Eye (tissue), 1 donor: ENCODE measurements at regions not wholly inside any gene's neighbourhood (a gene's known extent, or its start where the extent isn't known, plus 50 kb on each side); places are given as distances from the start of the nearest gene placed in this dataset.
A peak's percentile ranks its signal among the peaks of the same experiment; 100 is the strongest.
"Not testable (repeated sequence)": the region's sequence is repeated elsewhere in the genome, so short reads cannot be mapped to it uniquely, and the experiment has no call there.

ENCODE experiments used
- DNase-seq: peaks from one replicate; pipeline ENCODE4 v3.0.0-alpha.2; 2015

GRCh38 chr1:187987236-187987776 is 1158.6 kb downstream of the PLA2G4A start:
- DNase-seq = no peak

DNA sequence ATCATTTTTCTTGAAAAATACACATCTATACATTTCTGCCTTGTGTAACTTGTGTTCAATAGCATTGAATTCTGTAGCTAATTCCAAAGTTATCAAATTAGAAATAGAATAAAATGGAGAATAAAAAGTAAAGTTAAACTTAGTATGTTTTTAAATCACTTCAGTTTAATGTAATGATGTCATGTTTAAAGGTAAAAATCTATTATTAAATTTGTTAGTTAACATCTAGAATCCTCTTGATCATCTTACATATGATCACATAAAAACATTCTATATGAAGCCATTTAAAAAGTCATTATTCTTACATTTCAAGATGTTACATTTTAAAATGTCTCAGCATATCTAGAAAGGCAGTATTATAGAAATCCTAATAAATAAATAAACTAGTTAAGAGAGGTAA is 1163.2 kb downstream of the PLA2G4A start:
- no peak for DNase-seq

GRCh38 chr1:187996780-187997179 is 1168.0 kb downstream of the PLA2G4A start:
- no peak for DNase-seq

DNA sequence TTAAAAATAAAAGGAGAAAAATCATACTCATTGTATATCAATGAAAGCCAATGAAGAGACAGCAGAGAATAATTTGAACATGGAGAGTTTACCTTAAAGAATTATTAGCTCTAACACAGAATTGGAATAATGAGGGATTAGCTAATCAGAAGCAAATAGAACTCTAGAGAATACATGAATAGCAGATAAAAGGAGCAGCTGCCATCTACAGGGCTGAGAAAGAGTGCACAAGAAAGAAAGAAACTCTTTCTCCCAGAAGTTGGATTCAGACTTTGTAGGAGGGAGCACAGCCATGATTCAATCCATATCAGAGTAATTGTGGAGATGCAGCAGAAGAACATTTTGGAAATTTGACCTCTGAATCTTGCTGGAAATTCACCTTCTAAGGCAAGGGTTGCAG is 1171.2 kb downstream of the PLA2G4A start:
- no peak for DNase-seq

DNA sequence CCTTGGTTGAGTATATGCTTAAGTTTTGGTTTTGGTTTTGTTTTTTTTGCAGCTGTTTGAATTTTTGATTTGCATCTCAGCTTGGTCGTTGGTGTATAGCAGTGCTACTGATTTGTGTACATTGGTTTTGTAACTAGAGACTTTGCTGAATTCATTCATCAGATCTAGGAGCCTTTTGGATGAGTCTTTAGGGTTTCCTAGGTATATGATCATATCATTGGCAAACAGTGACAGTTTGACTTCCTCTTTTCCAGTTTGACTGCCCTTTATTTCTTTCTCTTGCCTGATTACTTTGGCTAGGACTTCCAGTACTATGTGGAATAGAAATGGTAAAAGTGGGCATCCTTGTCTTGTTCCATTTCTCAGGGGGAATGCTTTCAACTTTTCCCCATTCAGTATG is 1174.9 kb downstream of the PLA2G4A start:
- not testable (repeated sequence) for DNase-seq

- DNase-seq = no peak
Observed at GRCh38 chr1:188004849-188005248, 1176.1 kb downstream of the PLA2G4A start.

DNA sequence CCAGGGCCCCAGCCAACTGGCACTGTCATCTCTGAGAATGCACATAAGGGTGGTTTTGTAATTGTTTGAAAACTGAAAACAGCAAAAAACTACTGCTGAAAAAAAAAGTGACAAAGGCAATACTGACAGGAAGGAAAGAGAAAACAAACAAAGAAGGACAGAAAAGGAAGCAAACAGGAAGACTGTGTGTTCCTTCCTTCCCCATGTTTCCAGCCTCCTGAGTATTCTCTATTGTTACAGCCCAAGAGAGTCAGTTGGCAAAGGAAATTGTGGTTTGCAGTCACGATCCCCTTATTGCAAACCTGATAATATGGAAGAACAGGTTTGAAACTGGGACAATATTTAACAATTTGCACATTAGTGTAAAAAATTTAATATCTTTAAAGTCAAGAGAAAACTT is 1177.6 kb downstream of the PLA2G4A start:
- no peak for DNase-seq

DNA sequence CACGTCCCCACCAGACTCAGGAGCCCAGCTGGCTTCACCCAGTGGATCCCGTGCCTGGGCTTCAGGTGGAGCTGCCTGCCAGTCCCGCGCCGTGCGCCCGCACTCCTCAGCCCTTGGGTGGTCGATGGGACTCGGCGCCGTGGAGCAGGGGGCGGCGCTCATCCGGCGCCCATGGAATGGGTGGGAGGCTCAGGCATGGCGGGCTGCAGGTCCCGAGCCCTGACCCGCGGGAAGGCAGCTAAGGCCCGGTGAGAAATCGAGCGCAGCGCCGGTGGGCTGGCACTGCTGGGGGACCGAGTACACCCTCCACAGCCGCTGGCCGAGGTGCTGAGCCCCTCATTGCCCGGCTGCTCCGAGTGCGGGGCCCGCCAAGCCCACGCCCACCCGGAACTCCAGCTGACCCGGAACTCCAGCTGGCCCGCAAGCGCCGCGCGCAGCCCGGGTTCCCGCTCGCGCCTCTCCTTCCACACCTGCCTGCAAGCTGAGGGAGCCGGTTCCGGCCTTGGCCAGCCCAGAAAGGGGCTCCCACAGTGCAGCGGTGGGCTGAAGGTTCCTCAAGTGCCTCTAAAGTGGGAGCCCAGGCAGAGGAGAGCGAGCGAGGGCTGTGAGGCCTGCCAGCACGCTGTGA is 1184.6 kb downstream of the PLA2G4A start:
- DNase-seq = not testable (repeated sequence)

DNA sequence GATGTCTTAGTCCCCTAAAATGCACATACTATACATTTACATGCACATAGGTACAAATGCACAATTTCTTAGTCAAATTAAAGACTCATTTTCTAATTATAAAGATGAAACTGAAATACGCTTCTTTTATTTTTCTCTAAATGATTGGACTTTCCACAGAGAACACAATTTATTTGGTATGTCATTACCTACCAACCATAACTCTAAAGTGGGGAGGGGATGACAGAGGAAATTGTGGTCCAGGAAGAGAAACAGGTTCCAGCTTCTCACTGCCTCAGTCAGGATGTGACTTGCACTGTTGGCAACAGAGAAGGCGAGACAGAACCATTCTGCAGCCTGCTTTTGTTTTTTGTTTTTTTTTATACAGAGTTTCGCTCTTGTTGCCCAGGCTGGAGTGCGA is 1189.2 kb downstream of the PLA2G4A start:
- DNase-seq = no peak

- no peak for DNase-seq
Observed at GRCh38 chr1:188022661-188023060, 1193.9 kb downstream of the PLA2G4A start.

DNA sequence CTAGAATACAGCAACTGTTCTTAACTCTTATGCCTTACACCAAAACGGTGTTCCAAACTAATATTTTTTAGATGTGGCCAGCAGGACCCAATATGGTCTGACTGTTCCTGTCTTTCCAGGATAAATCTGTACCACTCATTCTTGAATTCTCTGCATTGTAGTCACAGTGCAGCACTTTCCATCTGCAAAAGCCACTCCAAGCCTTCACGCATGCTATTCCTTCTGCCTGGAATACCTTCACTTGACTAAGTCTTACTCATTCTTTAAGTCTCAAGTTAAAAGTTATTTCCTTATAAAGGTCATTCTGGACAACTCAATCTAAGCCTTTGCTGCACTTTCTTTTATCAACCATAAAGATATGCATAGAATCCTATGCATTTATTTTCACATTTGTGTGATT is 1194.5 kb downstream of the PLA2G4A start:
- no peak for DNase-seq

GRCh38 chr1:188027613-188028012 is 1198.9 kb downstream of the PLA2G4A start:
- DNase-seq = peak; percentile 9

GRCh38 chr1:188037572-188037971 is 1208.8 kb downstream of the PLA2G4A start:
- DNase-seq = not testable (repeated sequence)

- DNase-seq = no peak
Observed at GRCh38 chr1:188043536-188044245, 1214.9 kb downstream of the PLA2G4A start.

GRCh38 chr1:188050250-188050649 is 1221.5 kb downstream of the PLA2G4A start:
- DNase-seq = no peak

DNA sequence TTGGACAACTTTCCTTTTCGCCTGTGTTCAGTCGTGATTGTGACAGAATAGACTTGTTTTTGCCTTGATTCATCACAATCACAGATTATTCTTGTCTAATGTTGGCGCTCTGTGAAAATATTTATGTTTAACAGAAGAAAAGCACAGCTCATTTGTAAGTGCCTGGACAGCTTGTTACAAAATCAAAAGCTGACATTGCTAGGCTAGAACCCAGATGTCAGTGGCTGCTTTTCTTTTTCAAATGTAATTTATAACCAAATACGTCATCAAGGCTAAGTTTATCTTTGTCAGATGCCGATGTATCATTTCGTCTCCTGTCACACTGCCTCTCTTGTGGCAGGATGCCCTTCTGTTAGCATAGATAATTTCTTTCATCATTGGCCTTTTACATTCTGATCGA is 1227.3 kb downstream of the PLA2G4A start:
- no peak for DNase-seq

DNA sequence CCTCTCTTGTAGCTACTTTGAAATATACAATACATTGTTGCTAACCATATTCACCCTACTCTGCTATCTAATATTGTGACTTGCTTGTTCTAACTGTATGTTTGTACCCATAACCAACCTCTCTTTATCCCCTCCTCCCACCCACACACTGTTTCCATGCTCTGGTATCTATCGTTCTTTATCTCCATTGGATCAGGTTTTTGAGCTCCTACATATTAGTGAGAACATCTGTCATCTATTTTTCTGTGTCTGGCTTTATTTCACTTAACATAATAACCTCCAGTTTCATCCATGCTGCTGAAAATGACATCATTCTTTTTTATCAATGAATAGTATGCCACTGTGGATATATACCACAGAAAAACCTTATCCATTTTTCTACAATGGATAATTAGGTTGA is 1230.1 kb downstream of the PLA2G4A start:
- no peak for DNase-seq

- no peak for DNase-seq
Observed at GRCh38 chr1:188061881-188062280, 1233.1 kb downstream of the PLA2G4A start.

DNA sequence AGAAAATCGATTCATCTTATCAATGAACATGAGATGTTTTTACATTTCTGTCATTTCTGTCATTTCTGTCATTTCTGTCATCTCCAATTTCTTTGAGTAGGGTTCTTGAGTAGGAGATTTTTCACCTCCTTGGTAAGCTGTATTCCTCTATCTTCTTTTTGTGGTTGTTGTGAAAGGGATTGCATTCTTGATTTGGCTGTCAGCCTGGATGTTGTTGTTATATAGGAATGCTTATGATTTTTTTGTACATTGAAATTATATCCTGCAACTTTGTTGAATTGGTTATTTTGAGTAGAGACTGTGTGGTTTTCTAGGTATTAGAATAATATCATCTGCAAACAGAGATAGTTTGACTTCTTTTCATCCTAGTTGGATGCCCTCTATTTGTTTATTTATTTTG is 1233.7 kb downstream of the PLA2G4A start:
- DNase-seq = no peak

GRCh38 chr1:188065917-188066316 is 1237.2 kb downstream of the PLA2G4A start:
- DNase-seq = no peak

DNA sequence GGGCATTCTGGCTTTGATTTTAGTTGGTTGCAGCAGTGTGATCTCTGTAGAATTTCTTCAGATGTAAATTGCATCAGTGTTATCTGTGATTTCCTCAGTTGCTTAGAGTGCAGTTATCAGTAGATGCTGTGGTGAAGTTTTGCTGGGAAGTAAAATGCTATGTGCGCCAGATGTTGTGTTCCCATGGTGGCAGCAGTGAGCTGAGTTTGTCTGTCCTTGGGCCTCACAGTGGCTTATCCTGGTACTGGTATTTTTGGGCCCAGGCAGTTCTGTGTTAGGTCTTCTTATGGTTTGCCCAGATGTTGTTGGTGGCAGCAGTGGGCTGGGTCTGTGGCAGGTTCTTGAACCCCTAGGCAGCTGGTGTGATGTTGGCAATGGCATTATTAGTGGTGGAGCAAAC is 1242.1 kb downstream of the PLA2G4A start:
- DNase-seq = no peak

- no peak for DNase-seq
Observed at GRCh38 chr1:188089015-188089414, 1260.3 kb downstream of the PLA2G4A start.

DNA sequence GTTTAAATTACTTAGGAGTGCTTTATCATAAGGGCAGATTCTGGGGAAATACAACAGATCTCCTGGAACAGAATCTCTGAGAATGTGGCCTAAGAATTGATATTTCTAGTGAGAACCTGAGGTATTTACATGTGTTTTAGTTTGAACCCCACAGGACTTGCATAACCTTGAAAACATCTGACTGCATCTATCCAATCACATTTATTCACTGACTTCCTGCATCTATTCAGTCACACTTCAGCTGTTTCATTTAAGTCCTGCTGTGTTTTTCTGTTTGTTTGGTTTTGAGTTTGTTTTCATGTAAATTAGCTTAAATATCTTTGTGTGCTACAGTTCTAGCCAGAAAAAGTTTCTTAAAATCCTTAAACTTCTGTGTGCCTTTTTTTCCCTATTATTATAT is 1260.7 kb downstream of the PLA2G4A start:
- no peak for DNase-seq

DNA sequence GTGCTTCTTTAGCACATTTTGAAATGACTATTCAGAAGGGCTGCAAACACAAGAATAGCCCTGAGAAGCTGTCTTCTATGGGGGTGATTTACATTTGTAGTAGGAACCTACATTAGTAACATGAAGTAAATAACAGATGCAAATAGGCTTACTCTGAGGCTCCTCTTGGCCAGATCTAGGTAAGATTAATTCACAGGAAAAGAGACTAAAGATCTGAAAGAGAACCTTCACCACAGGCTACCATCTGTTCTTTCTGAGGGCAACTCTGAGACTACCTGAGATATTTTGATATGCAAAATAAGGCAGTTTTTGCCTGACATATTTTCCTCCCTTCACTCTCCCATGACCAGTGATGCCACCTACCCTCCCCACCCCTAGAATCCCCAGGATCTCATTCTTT is 1267.8 kb downstream of the PLA2G4A start:
- no peak for DNase-seq

DNA sequence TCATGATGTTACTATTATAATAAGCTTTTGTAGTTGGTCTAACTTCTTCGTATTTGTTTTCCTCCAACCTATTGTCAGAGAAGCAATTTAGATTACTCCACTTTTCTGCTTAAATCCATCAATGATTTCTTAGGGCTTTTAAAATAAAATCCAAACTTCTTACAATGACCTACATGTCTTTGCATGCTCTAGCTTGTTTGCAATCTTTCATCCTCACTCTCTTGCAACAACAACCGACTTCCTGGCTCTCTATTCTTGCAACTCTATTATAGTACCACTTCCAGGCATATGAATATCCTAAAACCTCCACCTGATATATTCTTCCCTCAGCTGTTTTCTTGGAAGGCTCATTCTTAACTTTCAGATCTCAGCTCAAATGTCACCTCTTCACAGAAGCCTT is 1288.7 kb downstream of the PLA2G4A start:
- DNase-seq = no peak
